ENCODE measurements at regions not wholly inside any gene's neighbourhood (a gene's known extent, or its start where the extent isn't known, plus 50 kb on each side); places are given as distances from the start of the nearest gene placed in this dataset.

DNA sequence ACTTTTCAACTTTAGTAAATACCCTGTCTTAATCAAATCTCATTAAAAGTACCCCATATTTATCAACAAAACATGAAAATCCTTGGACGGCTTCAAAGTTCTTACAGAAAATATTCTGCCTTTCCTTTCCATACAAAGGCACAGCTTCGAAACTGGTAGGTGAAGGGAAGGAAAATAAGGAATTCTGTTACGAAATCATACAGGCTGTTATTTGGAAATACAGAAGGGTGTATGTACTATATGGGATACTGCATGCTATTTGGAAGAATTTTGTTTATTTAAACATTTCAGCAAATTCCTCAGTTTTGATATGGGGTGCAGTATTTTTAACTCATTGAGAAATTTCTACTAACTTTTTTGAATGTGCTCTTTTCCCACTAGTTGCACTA, 138.4 kb upstream of the BTN3A2 start:
- TF ChIP-seq CTCF (IDR thresholded peaks at IDR 0.05) (no peak), POLR2A (IDR thresholded peaks at IDR 0.05) (no peak)
